Fibroblast of the conjunctiva (primary cell): ENCODE measurements at regions not wholly inside any gene's neighbourhood (a gene's known extent, or its start where the extent isn't known, plus 50 kb on each side); places are given as distances from the start of the nearest gene placed in this dataset.

Source experiments
- DNase-seq: peaks from one replicate; pipeline ENCODE4 v3.0.0-alpha.2; 2010; ENCODE audit warnings: low read depth

DNA sequence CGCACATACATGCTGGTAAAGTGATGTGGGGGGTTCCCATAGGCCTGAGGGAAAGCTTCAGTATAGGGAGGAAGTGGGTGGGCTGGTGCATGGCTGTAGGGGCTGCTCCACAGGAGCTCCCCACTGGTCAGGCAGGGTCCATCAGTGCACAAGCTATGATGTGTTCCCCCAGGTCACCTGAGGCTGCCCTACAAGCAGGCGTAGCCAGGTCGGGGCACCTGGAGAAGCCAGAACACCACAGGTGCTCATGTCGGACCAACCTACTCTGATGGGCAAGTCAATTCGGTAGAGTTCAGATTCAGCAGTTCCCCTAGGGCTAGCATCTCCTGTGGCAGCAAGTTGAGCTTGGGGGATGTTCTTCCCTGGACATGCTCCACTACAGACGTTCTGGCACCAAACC is 103.3 kb upstream of the EPHA5 start:
- no peak for DNase-seq

DNA sequence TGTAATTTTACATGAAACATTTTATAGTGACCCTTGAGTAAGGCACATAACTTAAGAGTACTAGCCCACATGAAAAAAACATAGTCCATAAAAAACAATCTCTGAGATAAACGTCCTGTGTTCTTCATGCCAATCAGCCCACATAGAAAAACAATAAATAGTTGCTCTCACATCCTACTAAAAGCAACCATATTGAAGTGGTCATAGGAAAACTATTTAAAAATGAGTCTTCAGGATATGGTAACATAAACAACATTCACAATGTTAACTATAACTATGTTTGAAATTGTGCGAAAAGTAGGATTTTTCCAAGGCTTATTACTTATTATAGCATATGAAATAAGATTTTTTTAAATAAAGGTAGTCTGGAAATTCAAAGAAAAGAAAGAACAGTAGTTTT is 77.1 kb upstream of the EPHA5 start:
- no peak for DNase-seq

DNA sequence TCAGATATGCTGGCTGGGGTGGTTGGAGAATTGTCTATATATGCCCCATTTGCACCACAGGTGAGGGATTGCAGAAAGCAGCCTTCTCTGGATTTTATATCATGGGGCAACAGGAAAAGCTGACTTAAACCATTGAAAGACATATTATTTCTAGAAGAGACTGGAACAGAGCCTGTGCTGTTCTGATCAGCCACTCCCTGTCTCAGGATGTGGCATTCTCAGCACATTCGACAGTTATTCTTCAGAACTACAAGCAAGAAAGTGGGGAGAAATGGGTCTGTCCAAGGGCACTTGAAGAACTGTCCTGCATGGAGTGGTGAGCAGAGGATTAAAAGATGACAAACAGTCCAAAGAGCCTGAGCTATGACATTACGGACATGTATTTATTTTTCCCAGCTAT is 67.8 kb upstream of the EPHA5 start:
- DNase-seq, result no peak

DNA sequence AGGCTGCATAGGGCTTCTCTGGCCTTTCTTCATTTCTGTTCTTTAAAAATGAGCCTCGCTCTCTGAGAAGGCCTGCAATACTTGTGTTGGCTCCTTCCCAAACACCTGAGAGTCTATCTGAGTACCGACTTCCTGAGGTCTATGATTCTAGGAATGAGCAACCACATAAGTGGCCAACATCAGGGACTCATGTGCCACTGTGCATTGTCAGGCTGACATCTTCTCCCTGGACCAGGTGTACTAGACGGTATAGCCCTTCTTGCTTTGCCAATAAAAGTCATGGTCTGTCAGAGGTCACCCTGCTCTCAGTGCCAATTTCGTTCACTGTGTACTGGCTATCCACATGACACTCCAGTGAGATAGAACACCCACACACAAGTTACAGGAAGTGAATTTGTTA is 67.4 kb upstream of the EPHA5 start:
- no peak for DNase-seq

DNA sequence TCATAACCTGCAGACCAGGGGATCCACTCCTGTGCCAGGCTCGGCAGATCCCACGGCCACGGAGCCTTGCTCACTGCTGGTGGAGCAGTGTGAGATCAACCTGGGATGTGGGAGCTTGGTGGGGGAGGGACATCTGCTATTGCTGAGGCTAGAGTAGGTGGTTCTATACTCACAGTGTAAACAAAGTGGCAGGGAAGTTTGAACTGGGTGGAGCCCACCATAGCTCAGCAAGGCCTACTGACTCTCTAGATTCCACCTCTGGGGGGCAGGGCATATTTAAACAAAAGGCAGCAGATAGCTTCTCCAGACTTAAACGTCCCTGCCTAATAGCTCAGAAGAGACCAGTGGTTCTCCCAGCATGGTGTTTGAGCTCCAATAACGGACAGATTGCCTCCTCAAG is 54.7 kb upstream of the EPHA5 start:
- no peak for DNase-seq
